ENCODE measurements at regions not wholly inside any gene's neighbourhood (a gene's known extent, or its start where the extent isn't known, plus 50 kb on each side); places are given as distances from the start of the nearest gene placed in this dataset.
A peak's percentile ranks its signal among the peaks of the same experiment; 100 is the strongest.

- Histone ChIP-seq H3K9me3 (ENCODE audit: control insufficient read depth in 1 of 2, low read length in 2 of 2) (no peaks in the 10 kb centered on the region), H3K4me3 (ENCODE audit: low read length in 2 of 2) (no peak overlapping the region), H3K36me3 (ENCODE audit: insufficient read depth, low read length) (no peaks in the 10 kb centered on the region), H3K4me1 (ENCODE audit: insufficient read depth, low read length) (no peaks in the 10 kb centered on the region), H3K27me3 (ENCODE audit: insufficient read depth, low read length) (no peaks in the 10 kb centered on the region), H3K27ac (ENCODE audit: low read depth, low read length) (no peak overlapping the region)
- H3K27ac Mint-ChIP-seq = no peak overlapping the region
- ChIA-PET CTCF (ENCODE audit: partially characterized antibody) (no interaction called here), POLR2A (ENCODE audit: partially characterized antibody) (no interaction called here)
- intact Hi-C loops (cut with micrococcal nuclease) = no loop called here
- DNase-seq = no peak
- peaks cover 7 to 17% (median 9%) of the 10 kb centered on the region in 4 donors for H3K4me1 Mint-ChIP-seq
- H3K27me3 Mint-ChIP-seq = peaks cover 3 to 11% of the 10 kb centered on the region in 2 donors
- H3K9me3 Mint-ChIP-seq = peaks cover 0 to 4% (median 0%) of the 10 kb centered on the region in 8 donors
- no peaks in the 10 kb centered on the region for H3K36me3 Mint-ChIP-seq
- H3K4me3 Mint-ChIP-seq = no peak overlapping the region
Observed at GRCh38 chr12:66741919-66742318, 63.0 kb upstream of the GRIP1 start.

- peak overlapping the region in 2 of 8 donors; percentile 1 to 72 for H3K4me3 Mint-ChIP-seq
- no peaks in the 10 kb centered on the region for H3K27me3 ChIP-seq (ENCODE audit: insufficient read depth, low read length)
- ChIA-PET POLR2A (ENCODE audit: partially characterized antibody) (no interaction called here), CTCF (ENCODE audit: partially characterized antibody) (no interaction called here)
- DNase-seq = no peak
- H3K27ac ChIP-seq (ENCODE audit: low read depth, low read length) = no peak overlapping the region
- peaks cover 3 to 8% of the 10 kb centered on the region in 2 donors for H3K27me3 Mint-ChIP-seq
- no peak overlapping the region for H3K4me3 ChIP-seq (ENCODE audit: low read length in 2 of 2)
- no peaks in the 10 kb centered on the region for H3K36me3 ChIP-seq (ENCODE audit: insufficient read depth, low read length)
- H3K36me3 Mint-ChIP-seq = no peaks in the 10 kb centered on the region
- H3K4me1 Mint-ChIP-seq = peaks cover 7 to 17% (median 9%) of the 10 kb centered on the region in 4 donors
- no peaks in the 10 kb centered on the region for H3K4me1 ChIP-seq (ENCODE audit: insufficient read depth, low read length)
- H3K27ac Mint-ChIP-seq = peak overlapping the region in 1 of 7 donors; percentile 31
- intact Hi-C loops (cut with micrococcal nuclease) = no loop called here
- peaks cover 0 to 2% (median 0%) of the 10 kb centered on the region in 8 donors for H3K9me3 Mint-ChIP-seq
- no peaks in the 10 kb centered on the region for H3K9me3 ChIP-seq (ENCODE audit: control insufficient read depth in 1 of 2, low read length in 2 of 2)
Observed at GRCh38 chr12:66742508-66743367, 63.9 kb upstream of the GRIP1 start.

- H3K9me3 Mint-ChIP-seq = no peaks in the 10 kb centered on the region
- no peaks in the 10 kb centered on the region for H3K4me1 ChIP-seq (ENCODE audit: insufficient read depth, low read length)
- H3K27me3 ChIP-seq (ENCODE audit: insufficient read depth, low read length) = no peaks in the 10 kb centered on the region
- H3K27ac ChIP-seq (ENCODE audit: low read depth, low read length) = no peak overlapping the region
- no peak for DNase-seq
- H3K36me3 Mint-ChIP-seq = no peaks in the 10 kb centered on the region
- H3K27ac Mint-ChIP-seq = no peak overlapping the region
- H3K27me3 Mint-ChIP-seq = peaks cover 3 to 6% of the 10 kb centered on the region in 2 donors
- no peaks in the 10 kb centered on the region for H3K36me3 ChIP-seq (ENCODE audit: insufficient read depth, low read length)
- no peak overlapping the region for H3K4me3 ChIP-seq (ENCODE audit: low read length in 2 of 2)
- H3K4me3 Mint-ChIP-seq = no peak overlapping the region
- intact Hi-C loops (cut with micrococcal nuclease) = no loop called here
- H3K9me3 ChIP-seq (ENCODE audit: control insufficient read depth in 1 of 2, low read length in 2 of 2) = no peaks in the 10 kb centered on the region
- ChIA-PET CTCF (ENCODE audit: partially characterized antibody) (no interaction called here), POLR2A (ENCODE audit: partially characterized antibody) (no interaction called here)
- H3K4me1 Mint-ChIP-seq = peaks cover 7 to 17% (median 9%) of the 10 kb centered on the region in 4 donors
Observed at GRCh38 chr12:66744461-66744860, 65.6 kb upstream of the GRIP1 start.

DNA sequence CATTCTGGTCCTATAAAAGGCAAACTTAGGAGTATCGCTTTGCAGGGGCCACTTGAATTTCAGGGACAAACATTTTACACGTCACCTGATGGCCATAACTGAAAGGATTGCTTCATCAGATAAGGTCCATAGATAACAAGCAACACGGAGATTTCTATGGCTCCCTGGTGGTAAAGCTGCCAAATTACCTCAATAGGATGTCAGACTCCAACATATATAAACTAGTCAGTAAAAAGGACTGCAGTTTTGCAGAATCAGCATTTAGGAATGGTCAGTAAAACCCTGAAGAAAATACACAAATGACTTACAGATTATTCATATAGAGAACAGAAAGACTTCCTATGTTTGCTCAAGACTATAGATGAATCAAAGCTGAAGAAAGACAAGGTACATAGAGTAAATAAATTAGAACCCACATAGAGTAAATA, 66.1 kb upstream of the GRIP1 start:
- Mint-ChIP-seq H3K27ac (no peak overlapping the region), H3K4me1 (peaks cover 7 to 17% (median 9%) of the 10 kb centered on the region in 4 donors), H3K27me3 (peaks cover 5 to 6% of the 10 kb centered on the region in 2 donors), H3K36me3 (no peaks in the 10 kb centered on the region), H3K4me3 (no peak overlapping the region), H3K9me3 (no peaks in the 10 kb centered on the region)
- H3K36me3 ChIP-seq (ENCODE audit: insufficient read depth, low read length) = no peaks in the 10 kb centered on the region
- H3K27me3 ChIP-seq (ENCODE audit: insufficient read depth, low read length) = no peaks in the 10 kb centered on the region
- DNase-seq = no peak
- H3K9me3 ChIP-seq (ENCODE audit: control insufficient read depth in 1 of 2, low read length in 2 of 2) = no peaks in the 10 kb centered on the region
- no peak overlapping the region for H3K4me3 ChIP-seq (ENCODE audit: low read length in 2 of 2)
- H3K4me1 ChIP-seq (ENCODE audit: insufficient read depth, low read length) = no peaks in the 10 kb centered on the region
- CTCF ChIA-PET (ENCODE audit: partially characterized antibody) = no interaction called here
- intact Hi-C loops (cut with micrococcal nuclease) = no loop called here
- no peak overlapping the region for H3K27ac ChIP-seq (ENCODE audit: low read depth, low read length)
- POLR2A ChIA-PET (ENCODE audit: partially characterized antibody) = no interaction called here

DNA sequence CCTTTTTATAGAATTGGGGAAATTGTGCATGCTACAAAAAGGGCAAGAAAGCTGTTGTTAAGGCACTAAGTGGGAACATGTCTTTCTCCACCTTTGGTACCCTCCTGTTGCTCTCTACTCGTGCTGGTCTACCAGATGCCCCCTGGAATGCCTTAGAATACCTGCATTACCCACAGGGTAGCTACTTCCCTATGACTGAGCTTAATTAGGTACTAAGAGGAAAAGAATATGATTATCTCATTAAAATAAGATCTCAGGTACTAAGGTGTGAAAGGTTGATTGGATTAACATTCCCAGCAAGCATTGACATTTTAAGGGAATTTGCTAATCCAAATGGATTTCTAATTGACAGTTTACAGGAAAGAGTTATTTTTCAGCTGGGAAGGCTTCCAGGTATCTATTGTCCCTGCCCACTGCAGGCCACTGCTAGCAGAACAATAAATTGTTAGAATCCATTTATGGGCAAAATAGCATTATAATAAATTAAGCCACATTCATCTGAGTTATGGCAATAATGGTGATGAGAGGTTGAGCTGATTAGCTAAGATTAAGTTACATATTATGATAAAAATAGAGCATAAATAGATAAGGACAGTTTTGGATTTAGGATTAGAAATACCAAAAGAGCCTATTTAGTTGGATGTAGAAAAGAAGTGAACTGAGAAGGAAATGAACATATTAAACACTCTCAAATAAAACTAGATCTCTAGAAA, 67.8 kb upstream of the GRIP1 start:
- intact Hi-C loops (cut with micrococcal nuclease) = no loop called here

DNA sequence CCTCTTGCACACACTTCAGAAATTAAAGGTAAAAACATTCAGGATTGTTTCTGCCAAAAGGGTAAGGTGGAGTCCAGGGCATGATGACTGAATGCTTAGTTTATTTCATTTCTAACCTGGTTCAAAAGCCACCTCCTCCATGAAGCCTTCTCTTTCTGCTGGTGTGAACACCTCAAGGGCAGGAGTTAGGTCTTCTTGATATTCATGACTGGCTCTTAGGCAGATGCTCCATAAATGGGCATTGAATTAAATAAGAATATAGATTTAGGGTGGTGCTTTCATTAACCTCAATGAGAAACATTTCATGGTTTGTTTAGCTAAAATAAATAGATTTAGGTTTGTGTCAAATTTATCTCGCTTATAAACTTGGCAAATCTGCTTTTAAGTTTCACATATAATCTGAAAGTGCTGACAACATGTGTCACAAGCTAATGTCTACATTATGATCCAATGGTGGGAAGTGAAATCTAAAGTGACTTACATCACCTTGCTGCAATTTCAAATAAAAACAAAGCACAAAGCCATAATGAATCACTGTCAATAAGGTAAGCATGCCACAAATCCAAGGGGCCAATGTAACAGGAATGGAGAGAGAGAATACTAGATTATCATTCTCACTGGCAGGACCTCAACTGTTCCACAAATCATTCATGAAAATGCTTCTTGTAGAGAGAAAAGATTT, 72.7 kb upstream of the GRIP1 start:
- CTCF ChIA-PET (ENCODE audit: partially characterized antibody) = no interaction called here
- Histone ChIP-seq H3K27ac (ENCODE audit: low read depth, low read length) (no peak overlapping the region), H3K9me3 (ENCODE audit: control insufficient read depth in 1 of 2, low read length in 2 of 2) (no peaks in the 10 kb centered on the region), H3K4me3 (ENCODE audit: low read length in 2 of 2) (no peak overlapping the region), H3K27me3 (ENCODE audit: insufficient read depth, low read length) (no peaks in the 10 kb centered on the region), H3K36me3 (ENCODE audit: insufficient read depth, low read length) (no peaks in the 10 kb centered on the region), H3K4me1 (ENCODE audit: insufficient read depth, low read length) (no peaks in the 10 kb centered on the region)
- Mint-ChIP-seq H3K9me3 (no peaks in the 10 kb centered on the region), H3K27me3 (peaks cover 7 to 12% of the 10 kb centered on the region in 2 donors), H3K4me1 (no peaks in the 10 kb centered on the region), H3K36me3 (no peaks in the 10 kb centered on the region), H3K4me3 (no peak overlapping the region), H3K27ac (no peak overlapping the region)
- POLR2A ChIA-PET (ENCODE audit: partially characterized antibody) = no interaction called here
- DNase-seq = no peak
- intact Hi-C loops (cut with micrococcal nuclease) = no loop called here

More for the DNA sequence above, 67.8 kb upstream of the GRIP1 start:
- Histone ChIP-seq H3K4me1 (ENCODE audit: insufficient read depth, low read length) (no peaks in the 10 kb centered on the region), H3K27ac (ENCODE audit: low read depth, low read length) (no peak overlapping the region), H3K9me3 (ENCODE audit: control insufficient read depth in 1 of 2, low read length in 2 of 2) (no peaks in the 10 kb centered on the region), H3K27me3 (ENCODE audit: insufficient read depth, low read length) (no peaks in the 10 kb centered on the region), H3K4me3 (ENCODE audit: low read length in 2 of 2) (no peak overlapping the region), H3K36me3 (ENCODE audit: insufficient read depth, low read length) (no peaks in the 10 kb centered on the region)
- Mint-ChIP-seq H3K9me3 (no peaks in the 10 kb centered on the region), H3K27ac (no peak overlapping the region), H3K36me3 (no peaks in the 10 kb centered on the region), H3K27me3 (peaks cover 4 to 7% of the 10 kb centered on the region in 2 donors), H3K4me3 (no peak overlapping the region), H3K4me1 (peaks cover 7 to 17% (median 9%) of the 10 kb centered on the region in 4 donors)
- ChIA-PET POLR2A (ENCODE audit: partially characterized antibody) (no interaction called here), CTCF (ENCODE audit: partially characterized antibody) (no interaction called here)
- no peak for DNase-seq

DNA sequence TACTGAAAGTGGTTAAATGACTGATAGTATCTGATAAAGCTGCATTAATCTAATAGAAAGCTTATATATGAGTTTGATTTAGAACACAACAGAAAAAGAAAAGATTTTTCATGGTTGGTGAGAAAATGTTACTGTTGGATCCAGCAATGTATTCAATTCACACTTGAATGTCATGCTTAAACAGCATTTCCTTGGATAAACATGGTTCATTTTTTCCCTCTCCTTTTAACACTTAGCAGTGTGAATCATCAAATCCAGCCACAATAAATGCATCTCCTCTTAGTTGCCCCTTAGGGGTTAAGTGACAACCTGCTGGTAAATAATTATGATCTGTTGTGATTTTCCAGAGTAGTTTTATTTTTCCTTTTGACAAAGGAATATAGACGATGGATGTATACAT, 74.9 kb upstream of the GRIP1 start:
- Mint-ChIP-seq H3K4me3 (no peak overlapping the region), H3K27ac (no peak overlapping the region), H3K27me3 (peaks cover 5 to 12% of the 10 kb centered on the region in 2 donors), H3K9me3 (peaks cover 0 to 4% (median 0%) of the 10 kb centered on the region in 8 donors), H3K4me1 (no peaks in the 10 kb centered on the region), H3K36me3 (no peaks in the 10 kb centered on the region)
- intact Hi-C loops (cut with micrococcal nuclease) = no loop called here
- no peak for DNase-seq
- H3K36me3 ChIP-seq (ENCODE audit: insufficient read depth, low read length) = no peaks in the 10 kb centered on the region
- H3K9me3 ChIP-seq (ENCODE audit: control insufficient read depth in 1 of 2, low read length in 2 of 2) = no peaks in the 10 kb centered on the region
- H3K27ac ChIP-seq (ENCODE audit: low read depth, low read length) = no peak overlapping the region
- H3K4me1 ChIP-seq (ENCODE audit: insufficient read depth, low read length) = no peaks in the 10 kb centered on the region
- H3K4me3 ChIP-seq (ENCODE audit: low read length in 2 of 2) = no peak overlapping the region
- no peaks in the 10 kb centered on the region for H3K27me3 ChIP-seq (ENCODE audit: insufficient read depth, low read length)
- CTCF ChIA-PET (ENCODE audit: partially characterized antibody) = no interaction called here
- POLR2A ChIA-PET (ENCODE audit: partially characterized antibody) = no interaction called here
